ENCODE measurements at regions not wholly inside any gene's neighbourhood (a gene's known extent, or its start where the extent isn't known, plus 50 kb on each side); places are given as distances from the start of the nearest gene placed in this dataset.

DNA sequence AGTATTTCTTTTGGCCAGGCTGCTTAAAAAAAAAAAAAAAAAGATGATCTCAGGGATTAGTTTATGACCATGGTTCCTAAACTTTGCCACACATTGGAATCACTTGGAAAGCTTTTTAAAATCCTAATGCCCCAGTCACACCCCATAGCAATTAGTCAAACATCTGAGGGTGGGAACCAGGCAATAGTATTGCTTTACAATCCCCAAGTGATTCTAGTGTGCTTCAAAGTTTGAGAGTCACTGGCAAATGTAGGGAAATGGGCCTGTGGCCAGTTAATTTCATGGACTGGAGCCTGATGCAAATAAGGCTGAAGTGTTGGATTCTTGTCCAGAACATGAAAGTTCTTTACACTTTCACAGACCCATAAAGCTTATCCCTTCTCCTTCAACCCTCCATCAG, 374.6 kb upstream of the ESRRG start:
- Histone ChIP-seq H3K4me3 (no peak overlapping the region), H4K20me1 (ENCODE audit: insufficient read depth) (no peaks in the 10 kb centered on the region), H3K4me2 (ENCODE audit: unreplicated experiment) (no peak overlapping the region), H2AFZ (no peak overlapping the region), H3F3A (ENCODE audit: insufficient read depth) (no peaks in the 10 kb centered on the region), H3K4me1 (ENCODE audit: insufficient read depth) (no peaks in the 10 kb centered on the region), H3K36me3 (ENCODE audit: low read depth) (no peaks in the 10 kb centered on the region), H3K27ac (no peak overlapping the region), H3K9me3 (ENCODE audit: low read depth) (no peaks in the 10 kb centered on the region), H3K79me2 (ENCODE audit: insufficient read depth) (no peaks in the 10 kb centered on the region), H3K9ac (no peak overlapping the region), H3K9me2 (ENCODE audit: insufficient read depth) (no peaks in the 10 kb centered on the region), H3K27me3 (replicated peaks; ENCODE audit: insufficient read depth) (no peaks in the 10 kb centered on the region)
- in situ Hi-C loops (cut with MboI): no loop called here
- no peak for DNase-seq
- TF ChIP-seq EZH2 (IDR thresholded peaks at IDR 0.05; ENCODE audit: insufficient read depth, poor library complexity, severe bottlenecking): no peak

DNA sequence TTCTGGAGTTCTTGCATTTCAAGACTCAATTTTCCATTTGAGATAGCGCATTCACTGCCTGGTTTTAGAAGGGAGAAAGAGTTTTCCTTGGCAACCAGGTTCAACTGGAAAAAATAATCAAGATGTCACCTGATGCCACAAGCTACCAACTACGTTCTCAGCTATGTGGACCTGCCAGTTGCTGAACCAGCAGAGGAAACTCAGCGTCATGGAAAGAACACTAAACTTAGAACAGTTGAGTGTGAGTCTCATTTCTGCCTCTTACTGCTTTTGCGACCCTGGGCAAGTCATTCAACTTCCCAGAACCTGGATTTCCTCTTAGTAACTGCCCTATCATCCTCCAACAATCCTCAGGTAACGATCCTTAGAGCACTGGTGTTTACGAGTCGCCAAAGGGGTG, 373.0 kb upstream of the ESRRG start:
- in situ Hi-C loops (cut with MboI): no loop called here

DNA sequence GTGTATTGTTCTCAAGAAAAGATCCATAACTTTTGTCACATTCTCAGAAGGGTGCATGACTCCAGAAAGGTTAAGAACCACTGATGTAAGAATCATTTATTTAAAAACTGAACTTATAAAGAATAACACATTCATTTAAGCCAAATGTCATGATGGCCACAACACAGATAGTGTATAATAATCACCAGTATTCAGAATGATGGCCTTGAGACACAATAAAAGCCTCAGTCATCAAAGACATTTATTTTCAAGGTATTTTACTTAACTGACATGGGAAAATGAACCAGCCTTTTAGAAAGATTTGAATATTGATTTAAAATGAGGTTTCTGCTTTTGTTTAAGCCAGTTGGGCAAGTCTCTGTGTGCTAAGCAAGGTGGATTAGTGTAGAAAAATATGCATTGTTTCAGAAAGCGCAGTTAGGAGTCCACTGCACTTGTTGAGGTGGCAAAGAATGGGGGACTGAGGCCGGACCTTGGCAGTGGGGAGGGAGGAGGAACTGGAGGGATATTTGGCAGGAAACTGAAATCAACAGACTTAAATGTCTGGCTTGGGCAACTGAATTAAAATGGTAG, 371.9 kb upstream of the ESRRG start:
- Histone ChIP-seq H3K4me3 (no peak overlapping the region), H3K27ac (no peak overlapping the region), H3K4me2 (ENCODE audit: unreplicated experiment) (no peak overlapping the region), H4K20me1 (ENCODE audit: insufficient read depth) (no peaks in the 10 kb centered on the region), H2AFZ (no peak overlapping the region), H3K9me2 (ENCODE audit: insufficient read depth) (no peaks in the 10 kb centered on the region), H3F3A (ENCODE audit: insufficient read depth) (no peaks in the 10 kb centered on the region), H3K9ac (no peak overlapping the region), H3K36me3 (ENCODE audit: low read depth) (no peaks in the 10 kb centered on the region), H3K4me1 (ENCODE audit: insufficient read depth) (no peaks in the 10 kb centered on the region), H3K9me3 (ENCODE audit: low read depth) (no peaks in the 10 kb centered on the region), H3K79me2 (ENCODE audit: insufficient read depth) (no peaks in the 10 kb centered on the region), H3K27me3 (replicated peaks; ENCODE audit: insufficient read depth) (peaks cover 3% of the 10 kb centered on the region; the same call in 1 of the 2 replicates)
- WGBS, 2 experiments (ENCODE audit: low coverage in 1 of 2, low lambda C conversion rate in 2 of 2, missing lambda C conversion rate in 2 of 2): 27 to 38% methylated on average over 2 of the region's 2 CpGs
- DNase-seq: no peak
- in situ Hi-C loops (cut with MboI): no loop called here
- no peak for TF ChIP-seq EZH2 (IDR thresholded peaks at IDR 0.05; ENCODE audit: insufficient read depth, poor library complexity, severe bottlenecking)
- TF ChIP-seq EZH2phosphoT487 (IDR thresholded peaks at IDR 0.05; ENCODE audit: insufficient read depth, low read depth): no peak

More for the DNA sequence above, 373.0 kb upstream of the ESRRG start:
- no peaks in the 10 kb centered on the region for H3K27me3 ChIP-seq (replicated peaks; ENCODE audit: insufficient read depth)
- H3F3A ChIP-seq (ENCODE audit: insufficient read depth): no peaks in the 10 kb centered on the region
- H2AFZ ChIP-seq: no peak overlapping the region
- H3K36me3 ChIP-seq (ENCODE audit: low read depth): no peaks in the 10 kb centered on the region
- H4K20me1 ChIP-seq (ENCODE audit: insufficient read depth): no peaks in the 10 kb centered on the region
- H3K9me2 ChIP-seq (ENCODE audit: insufficient read depth): no peaks in the 10 kb centered on the region
- no peak overlapping the region for H3K27ac ChIP-seq
- H3K9ac ChIP-seq: no peak overlapping the region
- no peak overlapping the region for H3K4me3 ChIP-seq
- TF ChIP-seq EZH2 (IDR thresholded peaks at IDR 0.05; ENCODE audit: insufficient read depth, poor library complexity, severe bottlenecking): no peak
- no peak for TF ChIP-seq EZH2phosphoT487 (IDR thresholded peaks at IDR 0.05; ENCODE audit: insufficient read depth, low read depth)
- no peaks in the 10 kb centered on the region for H3K4me1 ChIP-seq (ENCODE audit: insufficient read depth)
- 36 to 39% methylated on average over 7 of the region's 7 CpGs for WGBS, 2 experiments (ENCODE audit: low coverage in 1 of 2, low lambda C conversion rate in 2 of 2, missing lambda C conversion rate in 2 of 2)
- no peaks in the 10 kb centered on the region for H3K9me3 ChIP-seq (ENCODE audit: low read depth)
- H3K79me2 ChIP-seq (ENCODE audit: insufficient read depth): no peaks in the 10 kb centered on the region
- no peak overlapping the region for H3K4me2 ChIP-seq (ENCODE audit: unreplicated experiment)
- DNase-seq: no peak

- H3K9me3 ChIP-seq (ENCODE audit: low read depth): no peaks in the 10 kb centered on the region
- no peak for DNase-seq
- no peak overlapping the region for H3K9ac ChIP-seq
- no peak overlapping the region for H3K4me3 ChIP-seq
- H3K27me3 ChIP-seq (replicated peaks; ENCODE audit: insufficient read depth): peaks cover 3% of the 10 kb centered on the region; the same call in 1 of the 2 replicates
- no peaks in the 10 kb centered on the region for H3K9me2 ChIP-seq (ENCODE audit: insufficient read depth)
- in situ Hi-C loops (cut with MboI): no loop called here
- H3K4me1 ChIP-seq (ENCODE audit: insufficient read depth): no peaks in the 10 kb centered on the region
- WGBS, 2 experiments (ENCODE audit: low coverage in 1 of 2, low lambda C conversion rate in 2 of 2, missing lambda C conversion rate in 2 of 2): 44 to 45% methylated on average over 4 of the region's 4 CpGs
- no peaks in the 10 kb centered on the region for H3K79me2 ChIP-seq (ENCODE audit: insufficient read depth)
- no peak overlapping the region for H2AFZ ChIP-seq
- no peak overlapping the region for H3K27ac ChIP-seq
- no peak for TF ChIP-seq EZH2phosphoT487 (IDR thresholded peaks at IDR 0.05; ENCODE audit: insufficient read depth, low read depth)
- no peak for TF ChIP-seq EZH2 (IDR thresholded peaks at IDR 0.05; ENCODE audit: insufficient read depth, poor library complexity, severe bottlenecking)
- no peaks in the 10 kb centered on the region for H3K36me3 ChIP-seq (ENCODE audit: low read depth)
- no peak overlapping the region for H3K4me2 ChIP-seq (ENCODE audit: unreplicated experiment)
- H3F3A ChIP-seq (ENCODE audit: insufficient read depth): no peaks in the 10 kb centered on the region
- H4K20me1 ChIP-seq (ENCODE audit: insufficient read depth): no peaks in the 10 kb centered on the region
Observed at GRCh38 chr1:217091561-217091960, 368.3 kb upstream of the ESRRG start.

Measured in GM23248 (cell line).